Jurkat, Clone E6-1 (cell line): ENCODE measurements at regions not wholly inside any gene's neighbourhood (a gene's known extent, or its start where the extent isn't known, plus 50 kb on each side); places are given as distances from the start of the nearest gene placed in this dataset.

Source experiments
- DNase-seq: peaks from one replicate; pipeline ENCODE4 v3.0.0-alpha.2; 2011; ENCODE audit warnings: low read depth, low spot score
- H3K4me3 ChIP-seq: 2 replicates; pipeline ENCODE4 v1.5.1; 2011; ENCODE audit warnings: mild to moderate bottlenecking, low read length, control low read depth, moderate library complexity

DNA sequence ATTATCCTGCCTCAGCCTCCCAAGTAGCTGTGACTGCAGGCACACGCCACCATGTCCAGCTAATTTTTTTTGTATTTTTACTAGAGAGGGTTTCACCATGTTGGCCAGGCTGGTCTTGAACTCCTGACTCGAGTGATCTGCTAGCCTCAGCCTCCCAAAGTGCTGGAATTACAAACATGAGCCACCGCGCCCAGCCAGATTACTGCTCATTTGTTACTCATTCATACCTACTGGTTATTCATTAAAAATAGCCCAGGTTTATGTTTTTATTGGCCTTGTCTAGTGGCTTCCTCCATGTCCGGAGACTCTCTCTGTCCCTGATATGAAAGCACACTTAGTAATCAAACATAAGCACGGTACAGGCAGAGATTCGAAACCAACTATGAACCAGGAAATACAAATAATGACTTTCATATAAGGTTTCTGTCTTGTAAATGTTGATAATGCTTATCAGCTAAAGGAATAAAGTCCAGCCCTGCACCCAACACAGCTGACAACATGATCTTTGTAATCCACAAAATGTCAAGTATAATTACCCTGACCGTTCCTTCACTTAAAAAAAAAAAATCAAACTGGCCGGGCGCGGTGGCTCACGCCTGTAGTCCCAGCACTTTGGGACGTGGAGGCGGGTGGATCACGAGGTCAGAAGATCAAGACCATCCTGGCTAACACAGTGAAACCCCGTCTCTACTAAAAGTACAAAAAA, 50.4 kb upstream of the CXADR start:
- no peak for DNase-seq
- H3K4me3 ChIP-seq: no peak overlapping the region
